SU-DHL-6 (cell line): ENCODE measurements at regions not wholly inside any gene's neighbourhood (a gene's known extent, or its start where the extent isn't known, plus 50 kb on each side); places are given as distances from the start of the nearest gene placed in this dataset.

Source experiments
- EZH2phosphoT487 ChIP-seq: fragments of 200-600 bp; sonication (generic), shearing (Covaris generic); conservative IDR thresholded peaks from 2 replicates; pipeline ENCODE4 v1.6.1; 2018; ENCODE audit warnings: mild to moderate bottlenecking, antibody characterized with exemption, low read length, moderate library complexity, mixed read lengths
- TF ChIP-seq, protein P1 (sequence below): fragments of 200-600 bp; sonication (generic); IDR thresholded peaks from one replicate; pipeline ENCODE4 v1.5.1; 2017; ENCODE audit warnings: antibody characterized with exemption, mild to moderate bottlenecking, low read length, moderate library complexity; ENCODE audit not compliant: insufficient read depth, poor library complexity, severe bottlenecking

DNA sequence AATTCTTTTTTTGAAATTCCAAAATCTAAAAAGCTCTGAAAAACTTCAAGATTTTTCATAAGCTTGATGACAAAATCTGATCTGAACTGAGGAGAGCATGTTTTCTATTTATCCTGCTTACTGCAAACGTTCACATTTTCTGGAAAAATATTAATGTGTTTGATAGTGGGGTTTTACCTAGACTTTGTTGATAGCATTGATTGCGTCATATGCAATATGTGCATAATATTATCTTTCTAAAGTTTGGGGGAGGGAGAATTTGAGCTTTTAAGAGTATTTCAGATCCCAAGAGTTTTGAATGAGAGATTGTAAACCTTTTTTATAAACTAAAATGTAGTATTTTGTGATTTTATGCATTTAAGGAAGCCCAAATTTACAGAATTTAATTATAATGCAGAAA lies 62.8 kb upstream of the CDH6 start:
- TF ChIP-seq, protein P1, sequence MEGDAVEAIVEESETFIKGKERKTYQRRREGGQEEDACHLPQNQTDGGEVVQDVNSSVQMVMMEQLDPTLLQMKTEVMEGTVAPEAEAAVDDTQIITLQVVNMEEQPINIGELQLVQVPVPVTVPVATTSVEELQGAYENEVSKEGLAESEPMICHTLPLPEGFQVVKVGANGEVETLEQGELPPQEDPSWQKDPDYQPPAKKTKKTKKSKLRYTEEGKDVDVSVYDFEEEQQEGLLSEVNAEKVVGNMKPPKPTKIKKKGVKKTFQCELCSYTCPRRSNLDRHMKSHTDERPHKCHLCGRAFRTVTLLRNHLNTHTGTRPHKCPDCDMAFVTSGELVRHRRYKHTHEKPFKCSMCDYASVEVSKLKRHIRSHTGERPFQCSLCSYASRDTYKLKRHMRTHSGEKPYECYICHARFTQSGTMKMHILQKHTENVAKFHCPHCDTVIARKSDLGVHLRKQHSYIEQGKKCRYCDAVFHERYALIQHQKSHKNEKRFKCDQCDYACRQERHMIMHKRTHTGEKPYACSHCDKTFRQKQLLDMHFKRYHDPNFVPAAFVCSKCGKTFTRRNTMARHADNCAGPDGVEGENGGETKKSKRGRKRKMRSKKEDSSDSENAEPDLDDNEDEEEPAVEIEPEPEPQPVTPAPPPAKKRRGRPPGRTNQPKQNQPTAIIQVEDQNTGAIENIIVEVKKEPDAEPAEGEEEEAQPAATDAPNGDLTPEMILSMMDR, result no peak
- TF ChIP-seq EZH2phosphoT487, result no peak
